Mesendoderm (in vitro differentiated cells): ENCODE measurements at regions not wholly inside any gene's neighbourhood (a gene's known extent, or its start where the extent isn't known, plus 50 kb on each side); places are given as distances from the start of the nearest gene placed in this dataset.

Source experiments
- DNase-seq: peaks from one replicate; pipeline ENCODE4 v3.0.0; 2013
- H2AK5ac ChIP-seq: 2 replicates; pipeline ENCODE4 v1.6.1; 2013; ENCODE audit warnings: low read length, inconsistent platforms
- H2BK120ac ChIP-seq: 2 replicates; pipeline ENCODE4 v1.6.1; 2013; ENCODE audit warnings: low read depth, mild to moderate bottlenecking, low read length, moderate library complexity, mixed read lengths
- H2BK15ac ChIP-seq: replicated peaks from 2 replicates; pipeline ENCODE4 v1.6.1; 2013; ENCODE audit warnings: low read depth, mild to moderate bottlenecking, moderate library complexity
- H2BK5ac ChIP-seq: 2 replicates; pipeline ENCODE4 v1.6.1; 2013; ENCODE audit warnings: low read length, inconsistent platforms
- H3K18ac ChIP-seq: 2 replicates; pipeline ENCODE4 v1.6.1; 2013; ENCODE audit warnings: mild to moderate bottlenecking, low read length, mixed read lengths
- H3K23ac ChIP-seq: one replicate; pipeline ENCODE4 v1.6.1; 2013; ENCODE audit warnings: low read length
- H3K27ac ChIP-seq: 2 replicates; pipeline ENCODE4 v1.5.1; 2013; ENCODE audit warnings: low read depth, mild to moderate bottlenecking, inconsistent platforms, low read length, moderate library complexity
- H3K27me3 ChIP-seq: 2 replicates; pipeline ENCODE4 v1.6.1; 2013; ENCODE audit warnings: low read length, control low read depth, mild to moderate bottlenecking, inconsistent platforms; ENCODE audit not compliant: insufficient read depth, poor library complexity
- H3K36me3 ChIP-seq: 2 replicates; pipeline ENCODE4 v1.6.1; 2013; ENCODE audit warnings: low read length, inconsistent platforms; ENCODE audit not compliant: control insufficient read depth, insufficient read depth
- H3K4ac ChIP-seq: one replicate; pipeline ENCODE4 v1.6.1; 2013; ENCODE audit warnings: low read depth, mild to moderate bottlenecking, low read length, moderate library complexity
- H3K4me1 ChIP-seq: 2 replicates; pipeline ENCODE4 v1.6.1; 2013; ENCODE audit warnings: low read depth, low read length, inconsistent platforms; ENCODE audit not compliant: control insufficient read depth
- H3K4me2 ChIP-seq: 2 replicates; pipeline ENCODE4 v1.6.1; 2013; ENCODE audit warnings: low read length
- H3K4me3 ChIP-seq: 2 replicates; pipeline ENCODE4 v1.5.1; 2013; ENCODE audit warnings: mild to moderate bottlenecking, low read length
- H3K56ac ChIP-seq: one replicate; pipeline ENCODE4 v1.6.1; 2013; ENCODE audit warnings: low read length
- H3K79me1 ChIP-seq: 2 replicates; pipeline ENCODE4 v1.6.1; 2013; ENCODE audit warnings: low read length, inconsistent platforms
- H3K79me2 ChIP-seq: 2 replicates; pipeline ENCODE4 v1.6.1; 2013; ENCODE audit warnings: mild to moderate bottlenecking, low read length; ENCODE audit not compliant: control insufficient read depth, insufficient read depth
- H3K9ac ChIP-seq: 2 replicates; pipeline ENCODE4 v1.6.1; 2013; ENCODE audit warnings: low read length, inconsistent platforms
- H4K5ac ChIP-seq: one replicate; pipeline ENCODE4 v1.6.1; 2013; ENCODE audit warnings: low read length
- H4K8ac ChIP-seq: one replicate; pipeline ENCODE4 v1.6.1; 2013; ENCODE audit warnings: low read depth, mild to moderate bottlenecking, control low read depth, low read length, moderate library complexity
- WGBS: extraction: QIAGEN DNeasy Blood & Tissue Kit; methylation state at CpG from one replicate; pipeline ENCODE4 v1.1.7; 2013; ENCODE audit warnings: low lambda C conversion rate, missing lambda C conversion rate; ENCODE audit not compliant: insufficient coverage; ENCODE audit errors: extremely low coverage; 5-methylcytosine and 5-hydroxymethylcytosine counted together

DNA sequence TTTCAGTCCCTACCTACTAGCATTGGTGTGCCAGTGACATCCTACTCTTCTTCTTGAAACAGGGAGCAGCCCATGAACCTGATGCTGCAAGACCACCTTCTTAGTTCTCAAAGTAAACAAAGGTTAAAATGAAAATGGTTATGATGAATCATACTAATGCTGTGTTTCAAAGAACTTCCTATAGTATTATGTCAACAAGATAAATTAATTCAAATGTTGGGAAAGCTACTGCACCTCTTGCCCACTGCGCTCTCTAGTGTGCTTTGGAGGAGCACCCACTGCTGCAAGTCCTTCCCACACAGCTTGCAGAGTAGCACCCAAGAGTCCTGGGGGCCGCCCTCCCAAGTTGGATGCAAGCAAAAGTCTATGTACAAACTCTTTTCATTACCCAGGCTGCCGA, 81.1 kb downstream of the CD200R1L start:
- no CpG with 5 or more reads among the region's 3 CpGs for WGBS

DNA sequence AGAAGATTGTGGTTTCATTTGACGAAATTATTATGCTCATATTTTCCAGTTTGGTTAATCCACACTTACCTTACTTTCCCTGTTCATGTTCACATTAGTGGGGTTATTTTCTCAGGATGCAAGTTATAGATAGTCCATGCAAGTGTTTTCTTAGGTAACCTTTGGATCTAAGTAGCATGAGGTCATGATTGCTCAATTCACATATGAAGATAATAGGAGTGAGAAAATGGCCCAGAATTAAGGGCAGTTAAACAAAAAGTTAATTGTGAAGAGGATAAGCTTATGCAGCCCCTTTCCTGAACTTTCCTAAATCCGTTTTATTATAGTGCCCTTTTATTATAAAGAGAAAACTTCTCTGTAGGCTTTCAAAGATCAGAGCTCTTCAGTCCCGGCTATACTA, 83.4 kb downstream of the CD200R1L start:
- Histone ChIP-seq H3K56ac (no peak overlapping the region), H3K27ac (no peak overlapping the region), H3K36me3 (no peaks in the 10 kb centered on the region), H4K5ac (no peak overlapping the region), H3K4me1 (no peaks in the 10 kb centered on the region), H3K4me3 (no peak overlapping the region), H3K23ac (no peak overlapping the region), H3K79me2 (no peaks in the 10 kb centered on the region), H3K18ac (no peak overlapping the region), H3K4ac (no peak overlapping the region), H2BK5ac (no peak overlapping the region), H4K8ac (no peak overlapping the region), H2BK15ac (no peak overlapping the region), H2BK120ac (no peak overlapping the region), H2AK5ac (no peak overlapping the region), H3K79me1 (no peaks in the 10 kb centered on the region), H3K9ac (no peak overlapping the region), H3K4me2 (no peak overlapping the region), H3K27me3 (no peaks in the 10 kb centered on the region)
- no peak for DNase-seq
- no CpG with 5 or more reads among the region's 3 CpGs for WGBS

More for the DNA sequence above, 81.1 kb downstream of the CD200R1L start:
- Histone ChIP-seq H3K4me1 (no peaks in the 10 kb centered on the region), H3K56ac (no peak overlapping the region), H3K9ac (no peak overlapping the region), H3K79me2 (no peaks in the 10 kb centered on the region), H3K4me3 (no peak overlapping the region), H2BK120ac (no peak overlapping the region), H4K8ac (no peak overlapping the region), H4K5ac (no peak overlapping the region), H2AK5ac (no peak overlapping the region), H3K27ac (no peak overlapping the region), H3K27me3 (no peaks in the 10 kb centered on the region), H2BK15ac (no peak overlapping the region), H3K23ac (no peak overlapping the region), H3K18ac (no peak overlapping the region), H3K4ac (no peak overlapping the region), H3K79me1 (no peaks in the 10 kb centered on the region), H2BK5ac (no peak overlapping the region), H3K4me2 (no peak overlapping the region), H3K36me3 (no peaks in the 10 kb centered on the region)
- DNase-seq: no peak

DNA sequence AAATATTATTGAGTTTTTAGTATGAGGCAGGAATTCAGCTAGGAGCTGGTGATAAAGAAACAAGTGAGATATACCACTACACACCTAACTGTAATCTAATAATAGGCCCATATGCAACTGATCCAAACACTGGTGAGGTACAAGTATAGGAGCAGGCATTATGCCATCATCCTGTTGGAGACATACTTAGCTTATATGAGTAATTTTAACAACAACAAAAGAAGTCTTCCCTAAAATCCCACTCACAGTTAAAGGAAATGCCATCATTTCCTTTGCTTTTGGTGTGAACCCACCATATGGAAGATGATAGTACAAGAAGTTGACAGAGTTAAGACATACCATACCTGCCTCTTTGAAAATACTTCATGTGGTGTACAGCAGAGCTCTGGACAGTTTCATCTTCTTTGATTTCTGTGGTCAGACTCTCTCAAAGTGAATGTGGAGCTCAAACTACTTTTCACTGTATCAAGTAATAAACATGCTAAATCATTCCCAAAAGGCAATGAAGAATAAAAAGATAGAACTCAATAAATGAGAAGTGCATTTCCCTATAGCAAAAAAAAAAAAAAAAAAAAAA, 85.5 kb downstream of the CD200R1L start:
- Histone ChIP-seq H4K5ac (no peak overlapping the region), H2BK15ac (no peak overlapping the region), H3K27ac (no peak overlapping the region), H3K4me2 (no peak overlapping the region), H3K4me3 (no peak overlapping the region), H3K4ac (no peak overlapping the region), H3K9ac (no peak overlapping the region), H2BK5ac (no peak overlapping the region), H3K79me2 (no peaks in the 10 kb centered on the region), H4K8ac (no peak overlapping the region), H3K18ac (no peak overlapping the region), H3K79me1 (no peaks in the 10 kb centered on the region), H3K36me3 (no peaks in the 10 kb centered on the region), H3K27me3 (no peaks in the 10 kb centered on the region), H3K4me1 (no peaks in the 10 kb centered on the region), H2AK5ac (no peak overlapping the region), H3K56ac (no peak overlapping the region), H2BK120ac (no peak overlapping the region), H3K23ac (no peak overlapping the region)
- DNase-seq: no peak

GRCh38 chr3:112759681-112760080, 87.0 kb downstream of the CD200R1L start:
- H3K27ac ChIP-seq: no peak overlapping the region

DNA sequence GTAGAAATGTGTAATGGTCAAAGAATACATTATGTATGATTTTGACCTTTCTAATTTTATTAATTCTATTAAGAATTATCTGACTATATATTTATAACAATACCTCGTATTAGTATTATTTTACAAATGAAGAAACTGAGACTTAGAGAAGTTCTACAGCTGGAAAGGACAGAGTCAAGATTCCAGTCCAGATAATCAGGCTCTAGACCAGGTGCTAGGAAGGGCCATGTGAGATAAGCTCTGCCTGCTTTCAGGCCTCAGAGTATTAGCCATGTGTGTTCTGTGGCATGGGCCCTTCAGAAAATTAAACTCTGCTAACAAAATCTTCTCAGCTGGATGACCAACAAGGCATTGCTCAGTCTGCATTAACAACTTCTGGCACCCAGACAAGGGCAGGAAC, 87.5 kb downstream of the CD200R1L start:
- Histone ChIP-seq H3K18ac (no peak overlapping the region), H4K5ac (no peak overlapping the region), H2BK120ac (no peak overlapping the region), H3K79me1 (no peaks in the 10 kb centered on the region), H3K4me2 (no peak overlapping the region), H4K8ac (no peak overlapping the region), H3K27me3 (no peaks in the 10 kb centered on the region), H2BK15ac (no peak overlapping the region), H2BK5ac (no peak overlapping the region), H3K9ac (no peak overlapping the region), H3K4me3 (no peak overlapping the region), H3K36me3 (no peaks in the 10 kb centered on the region), H3K27ac (no peak overlapping the region), H3K23ac (no peak overlapping the region), H2AK5ac (no peak overlapping the region), H3K4ac (no peak overlapping the region), H3K4me1 (no peaks in the 10 kb centered on the region), H3K79me2 (no peaks in the 10 kb centered on the region), H3K56ac (no peak overlapping the region)
- no peak for DNase-seq
- no CpG with 5 or more reads among the region's 1 CpG for WGBS

More at GRCh38 chr3:112759681-112760080, 87.0 kb downstream of the CD200R1L start:
- H3K4me2 ChIP-seq: no peak overlapping the region
- H2BK5ac ChIP-seq: no peak overlapping the region
- no peak for DNase-seq
- no peak overlapping the region for H3K9ac ChIP-seq
- WGBS: no CpG with 5 or more reads among the region's 1 CpG
- no peaks in the 10 kb centered on the region for H3K79me1 ChIP-seq
- no peak overlapping the region for H3K4ac ChIP-seq
- H3K4me1 ChIP-seq: no peaks in the 10 kb centered on the region
- no peak overlapping the region for H3K4me3 ChIP-seq
- no peak overlapping the region for H4K5ac ChIP-seq
- H4K8ac ChIP-seq: no peak overlapping the region
- H2BK120ac ChIP-seq: no peak overlapping the region
- no peak overlapping the region for H2BK15ac ChIP-seq
- no peaks in the 10 kb centered on the region for H3K36me3 ChIP-seq
- H3K27me3 ChIP-seq: no peaks in the 10 kb centered on the region
- no peak overlapping the region for H3K23ac ChIP-seq
- no peaks in the 10 kb centered on the region for H3K79me2 ChIP-seq
- no peak overlapping the region for H3K56ac ChIP-seq
- H2AK5ac ChIP-seq: no peak overlapping the region
- H3K18ac ChIP-seq: no peak overlapping the region

- WGBS: no CpG with 5 or more reads among the region's 1 CpG
- Histone ChIP-seq H3K9ac (no peak overlapping the region), H4K5ac (no peak overlapping the region), H3K18ac (no peak overlapping the region), H3K79me2 (no peaks in the 10 kb centered on the region), H3K56ac (no peak overlapping the region), H3K27me3 (no peaks in the 10 kb centered on the region), H2AK5ac (no peak overlapping the region), H3K4ac (no peak overlapping the region), H3K23ac (no peak overlapping the region), H2BK5ac (no peak overlapping the region), H2BK15ac (no peak overlapping the region), H4K8ac (no peak overlapping the region), H3K4me3 (no peak overlapping the region), H3K27ac (no peak overlapping the region), H3K36me3 (no peaks in the 10 kb centered on the region), H3K79me1 (no peaks in the 10 kb centered on the region), H3K4me1 (no peaks in the 10 kb centered on the region), H3K4me2 (no peak overlapping the region), H2BK120ac (no peak overlapping the region)
- DNase-seq: no peak
Observed at GRCh38 chr3:112757197-112757596, 89.5 kb downstream of the CD200R1L start.
